ENCODE measurements at regions not wholly inside any gene's neighbourhood (a gene's known extent, or its start where the extent isn't known, plus 50 kb on each side); places are given as distances from the start of the nearest gene placed in this dataset.

DNA sequence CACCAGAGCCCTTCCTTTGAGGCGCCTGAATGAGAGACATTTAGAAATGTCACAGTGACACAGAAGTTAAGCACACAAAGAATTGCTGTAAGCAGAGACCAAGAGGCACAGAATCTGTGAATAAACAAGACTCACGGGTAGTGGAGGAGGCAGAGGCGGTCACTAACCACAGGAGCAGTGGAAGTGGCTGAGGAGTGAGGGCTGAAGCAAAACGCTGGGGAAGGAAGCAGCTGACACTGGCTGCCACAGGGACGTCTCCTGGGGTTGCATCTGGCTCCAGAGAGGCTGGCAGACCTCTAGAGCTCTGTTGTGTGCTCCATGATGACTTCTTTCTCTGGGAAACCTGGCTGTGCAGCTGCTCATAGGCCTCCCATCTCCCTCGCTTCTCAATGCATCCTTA lies 65.0 kb upstream of the SLC2A12 start:
- Histone ChIP-seq H3K4me3 (no peak overlapping the region), H3K4me1 (replicated peaks in 1 of 2) (peaks cover 5% of the 10 kb centered on the region in 2 donors), H3K27ac (peak overlapping the region in 1 of 2 donors; percentile 24)
- peak; percentile 14 to 91 (median 62) for ATAC-seq (replicated peaks in 6 of 8)
- in situ Hi-C loops (cut with MboI; ENCODE audit: low pct_unique_long_range_greater_than_20kb in 2 of 9, low sequenced_read_pairs in 9 of 9, unreplicated experiment in 9 of 9): loop anchor here in 1 of 9 experiments (25.0 kb wide), 1 partner anchor 555 kb away; no protein-coding TSS in a partner anchor
- 19 to 100% (median 55%) methylated on average over 1 to 5 of the region's 6 CpGs; no CpG with 5 or more reads in 2 of the 10 experiments for WGBS, 10 experiments

DNA sequence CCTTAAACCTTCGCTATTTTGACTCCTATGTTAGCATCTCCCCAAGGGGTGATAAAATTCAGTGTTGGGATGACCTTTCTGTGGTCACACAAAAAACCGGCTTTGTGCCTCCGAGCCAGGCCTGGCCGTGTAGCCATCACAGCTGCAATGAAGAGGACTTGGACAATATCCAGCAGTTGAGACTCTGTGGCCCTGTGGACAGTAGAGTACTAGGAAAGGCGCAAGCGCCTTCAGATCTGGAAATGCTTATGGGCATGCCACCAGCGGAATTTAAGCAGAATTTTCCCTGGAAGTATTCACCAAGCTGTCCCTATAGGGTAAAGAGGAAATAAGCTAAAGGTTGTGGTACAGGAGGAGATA lies 63.3 kb upstream of the SLC2A12 start:
- 67 to 100% (median 86%) methylated on average over 1 to 7 of the region's 7 CpGs; no CpG with 5 or more reads in 1 of the 10 experiments for WGBS, 10 experiments
- Histone ChIP-seq H3K4me3 (no peak overlapping the region), H3K27ac (no peak overlapping the region), H3K4me1 (replicated peaks in 1 of 2) (peaks cover 5% of the 10 kb centered on the region in 2 donors)
- in situ Hi-C loops (cut with MboI; ENCODE audit: low pct_unique_long_range_greater_than_20kb in 2 of 9, low sequenced_read_pairs in 9 of 9, unreplicated experiment in 9 of 9): loop anchor here in 1 of 9 experiments (25.0 kb wide), 1 partner anchor 553 kb away; no protein-coding TSS in a partner anchor
- no peak for ATAC-seq (replicated peaks in 6 of 8)

DNA sequence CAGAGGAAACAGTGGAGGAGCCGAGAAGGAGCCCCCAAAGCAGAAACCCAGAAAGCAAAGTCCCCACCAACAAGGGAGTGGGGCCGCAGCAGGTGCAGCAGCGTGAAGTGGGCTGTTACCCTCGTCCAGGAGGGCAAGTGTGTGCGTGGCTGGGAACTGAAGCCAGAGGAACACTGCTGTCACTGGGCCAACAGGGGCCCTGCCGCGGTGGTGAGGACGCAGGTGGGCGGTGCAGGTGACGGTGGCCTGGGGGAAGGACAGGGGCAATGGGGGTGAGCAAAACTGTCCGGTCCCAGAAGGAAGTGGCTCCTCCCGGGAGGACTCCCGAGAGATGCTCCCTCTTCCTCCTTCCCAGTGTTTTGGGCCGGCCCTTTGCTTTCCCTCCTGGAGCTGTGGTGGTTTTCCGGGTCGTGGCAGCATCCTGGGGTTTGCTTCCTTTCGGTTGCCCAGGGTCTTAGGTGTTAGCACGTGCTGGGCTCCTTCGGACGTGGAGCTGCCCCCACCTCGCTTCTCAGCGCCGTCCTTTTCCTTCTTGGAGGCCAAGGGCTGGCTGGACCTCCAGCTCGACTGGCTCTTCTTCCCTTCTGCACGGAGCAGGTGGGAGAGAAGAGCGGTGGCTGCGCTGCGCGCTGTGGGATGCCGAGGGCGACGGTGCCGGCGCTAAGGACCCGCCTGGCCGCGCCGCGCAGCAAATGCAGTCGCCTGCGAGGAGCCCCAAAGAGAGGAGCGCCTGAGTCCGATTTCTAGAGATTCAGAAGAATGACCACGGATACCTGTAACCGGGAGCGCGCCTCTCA lies 62.7 kb upstream of the SLC2A12 start:
- Histone ChIP-seq H3K27ac (no peak overlapping the region), H3K4me1 (replicated peaks in 1 of 2) (peaks cover 5% of the 10 kb centered on the region in 2 donors), H3K4me3 (no peak overlapping the region)
- in situ Hi-C loops (cut with MboI; ENCODE audit: low pct_unique_long_range_greater_than_20kb in 2 of 9, low sequenced_read_pairs in 9 of 9, unreplicated experiment in 9 of 9): loop anchor here in 1 of 9 experiments (25.0 kb wide), 1 partner anchor 553 kb away; no protein-coding TSS in a partner anchor
- WGBS, 10 experiments: 27 to 96% (median 83%) methylated on average over 2 to 29 of the region's 47 CpGs; no CpG with 5 or more reads in 3 of the 10 experiments
- ATAC-seq (replicated peaks in 6 of 8): peak in 1 of 8 experiments; percentile 18

DNA sequence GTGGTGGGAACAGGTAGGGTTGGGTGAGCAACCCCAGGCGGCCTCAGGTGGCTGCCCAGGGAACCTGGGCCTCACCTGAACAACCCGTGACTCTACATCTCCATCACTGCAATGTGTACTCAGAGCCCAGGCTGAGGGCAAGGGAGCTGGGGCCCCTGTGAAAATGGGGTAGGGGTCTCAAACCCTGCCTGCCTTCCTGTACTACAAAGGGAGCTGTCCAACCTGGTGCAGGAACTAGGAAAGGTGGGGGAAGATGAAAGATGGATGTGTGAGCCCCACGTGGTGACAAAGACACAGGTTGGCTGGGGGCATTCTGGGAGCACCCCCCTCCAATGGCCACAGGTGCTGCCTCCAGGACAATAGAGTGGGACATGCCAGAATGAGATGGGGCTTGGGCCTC lies 62.1 kb upstream of the SLC2A12 start:
- in situ Hi-C loops (cut with MboI; ENCODE audit: low pct_unique_long_range_greater_than_20kb in 2 of 9, low sequenced_read_pairs in 9 of 9, unreplicated experiment in 9 of 9): loop anchor here in 1 of 9 experiments (25.0 kb wide), 1 partner anchor 552 kb away; no protein-coding TSS in a partner anchor
- WGBS, 10 experiments: 40 to 60% (median 50%) methylated on average over 1 to 2 of the region's 3 CpGs; no CpG with 5 or more reads in 7 of the 10 experiments
- no peak for ATAC-seq (replicated peaks in 6 of 8)

DNA sequence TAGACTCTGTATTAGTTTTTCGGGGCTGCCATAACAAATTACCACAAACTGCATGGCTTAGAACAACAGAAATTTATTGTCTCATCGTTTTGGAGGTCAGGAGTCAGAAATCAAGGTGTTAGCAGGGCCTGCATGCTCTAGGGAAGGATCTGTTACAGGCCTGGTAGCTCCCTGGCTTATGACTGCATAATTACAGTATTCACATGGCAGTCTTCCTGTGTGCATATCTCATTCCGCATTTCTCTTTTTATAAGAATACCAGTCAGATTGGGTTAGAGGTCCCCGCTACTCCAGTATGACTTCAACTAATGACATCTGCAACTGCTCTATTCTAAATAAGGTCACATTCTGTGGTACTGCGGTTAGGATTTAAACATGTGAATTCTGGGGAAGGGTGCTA lies 59.3 kb upstream of the SLC2A12 start:
- H3K27ac ChIP-seq: no peak overlapping the region
- in situ Hi-C loops (cut with MboI; ENCODE audit: low pct_unique_long_range_greater_than_20kb in 2 of 9, low sequenced_read_pairs in 9 of 9, unreplicated experiment in 9 of 9): loop anchor here in 1 of 9 experiments (25.0 kb wide), 1 partner anchor 549 kb away; no protein-coding TSS in a partner anchor
- peak in 4 of 8 experiments; percentile 23 to 77 (median 56) for ATAC-seq (replicated peaks in 6 of 8)
- no peaks in the 10 kb centered on the region for H3K4me1 ChIP-seq (replicated peaks in 1 of 2)
- 61 to 100% (median 82%) methylated on average over 1 to 5 of the region's 5 CpGs; no CpG with 5 or more reads in 2 of the 10 experiments for WGBS, 10 experiments
- no peak overlapping the region for H3K4me3 ChIP-seq

More for the DNA sequence above, 62.1 kb upstream of the SLC2A12 start:
- Histone ChIP-seq H3K27ac (no peak overlapping the region), H3K4me3 (no peak overlapping the region), H3K4me1 (replicated peaks in 1 of 2) (peaks cover 5% of the 10 kb centered on the region in 2 donors)

DNA sequence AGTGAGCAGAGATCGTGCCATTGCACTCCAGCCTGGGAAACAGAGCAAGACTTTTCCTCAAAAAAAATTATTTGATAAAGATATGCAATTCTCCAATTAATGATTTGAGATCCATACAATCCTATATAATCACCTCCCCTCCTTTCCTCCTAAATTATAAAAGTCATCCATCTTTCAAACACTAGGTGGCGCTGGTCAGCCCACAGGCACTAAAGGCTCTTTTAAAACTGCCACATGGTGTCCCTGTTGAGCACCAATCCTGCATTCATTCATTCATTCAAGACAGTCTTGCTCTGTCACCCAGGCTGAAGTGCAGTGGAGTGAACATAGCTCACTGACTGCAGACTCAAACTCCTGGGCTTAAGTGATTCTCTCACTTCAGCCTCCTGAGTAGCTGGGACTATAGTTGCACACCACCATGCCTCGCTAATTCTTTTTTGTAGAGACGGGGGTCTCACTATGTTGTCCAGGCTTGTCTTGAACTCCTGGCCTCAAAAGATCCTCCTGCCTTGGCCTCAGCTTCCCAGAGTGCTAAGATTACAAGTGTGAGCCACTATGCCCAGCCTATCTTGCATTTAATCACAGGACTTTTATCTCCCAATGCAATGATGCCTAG lies 58.7 kb upstream of the SLC2A12 start:
- no peak overlapping the region for H3K4me3 ChIP-seq
- WGBS, 10 experiments: 0 to 100% (median 68%) methylated on average over 1 to 4 of the region's 4 CpGs; no CpG with 5 or more reads in 3 of the 10 experiments
- ATAC-seq (replicated peaks in 6 of 8): peak in 3 of 8 experiments; percentile 43 to 49 (median 46)
- H3K4me1 ChIP-seq (replicated peaks in 1 of 2): no peaks in the 10 kb centered on the region
- in situ Hi-C loops (cut with MboI; ENCODE audit: low pct_unique_long_range_greater_than_20kb in 2 of 9, low sequenced_read_pairs in 9 of 9, unreplicated experiment in 9 of 9): loop anchor here in 1 of 9 experiments (25.0 kb wide), 1 partner anchor 549 kb away; no protein-coding TSS in a partner anchor
- no peak overlapping the region for H3K27ac ChIP-seq

DNA sequence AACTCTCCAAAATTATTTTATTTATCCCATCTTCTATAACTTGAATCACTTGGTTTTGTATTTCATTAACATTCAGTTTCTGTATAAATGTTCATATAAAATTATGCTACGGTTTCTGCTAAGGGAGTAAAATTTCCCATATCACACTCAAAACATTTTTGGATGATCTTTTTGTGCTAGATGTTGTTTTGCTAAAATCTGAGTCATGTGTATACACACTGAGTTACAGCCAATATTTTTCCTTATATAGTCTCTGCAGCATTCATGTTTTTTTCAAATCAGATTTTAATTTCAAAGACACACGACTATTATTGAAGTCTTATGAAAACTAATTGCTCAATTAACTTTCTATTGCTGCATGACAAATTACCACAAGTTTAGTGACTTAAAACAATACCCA lies 54.3 kb upstream of the SLC2A12 start:
- Histone ChIP-seq H3K4me1 (replicated peaks in 1 of 2) (no peaks in the 10 kb centered on the region), H3K4me3 (no peak overlapping the region), H3K27ac (no peak overlapping the region)
- ATAC-seq (replicated peaks in 6 of 8): no peak
- in situ Hi-C loops (cut with MboI; ENCODE audit: low pct_unique_long_range_greater_than_20kb in 2 of 9, low sequenced_read_pairs in 9 of 9, unreplicated experiment in 9 of 9): loop anchor here in 1 of 9 experiments (25.0 kb wide), 1 partner anchor 544 kb away; no protein-coding TSS in a partner anchor
- 14 to 100% (median 72%) methylated on average over 1 to 2 of the region's 2 CpGs for WGBS, 10 experiments

DNA sequence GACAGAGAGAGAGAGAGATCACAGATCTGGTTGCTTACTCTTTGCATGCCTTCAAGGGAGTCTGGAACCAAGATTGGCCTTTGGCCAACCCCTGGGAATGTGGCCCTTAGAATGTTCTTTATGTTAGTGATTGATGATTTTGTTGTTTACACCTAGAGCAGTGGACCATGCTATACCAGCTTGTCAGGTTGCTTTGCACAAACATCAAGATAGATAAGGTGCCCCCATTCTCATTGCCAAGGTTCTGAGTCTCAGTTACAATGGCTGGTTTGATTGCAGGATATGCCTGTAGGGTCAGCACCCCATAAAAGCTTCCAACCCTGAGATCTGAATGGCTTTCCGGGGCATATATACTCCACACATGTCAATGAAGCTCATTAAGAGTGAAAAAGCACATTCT lies 53.5 kb upstream of the SLC2A12 start:
- in situ Hi-C loops (cut with MboI; ENCODE audit: low pct_unique_long_range_greater_than_20kb in 2 of 9, low sequenced_read_pairs in 9 of 9, unreplicated experiment in 9 of 9): loop anchor here in 1 of 9 experiments (25.0 kb wide), 1 partner anchor 544 kb away; no protein-coding TSS in a partner anchor
- Histone ChIP-seq H3K27ac (no peak overlapping the region), H3K4me3 (no peak overlapping the region), H3K4me1 (replicated peaks in 1 of 2) (no peaks in the 10 kb centered on the region)
- ATAC-seq (replicated peaks in 6 of 8): peak in 1 of 8 experiments; percentile 60
- WGBS, 10 experiments: 44 to 86% methylated on average over 1 of the region's 1 CpG; no CpG with 5 or more reads in 8 of the 10 experiments

DNA sequence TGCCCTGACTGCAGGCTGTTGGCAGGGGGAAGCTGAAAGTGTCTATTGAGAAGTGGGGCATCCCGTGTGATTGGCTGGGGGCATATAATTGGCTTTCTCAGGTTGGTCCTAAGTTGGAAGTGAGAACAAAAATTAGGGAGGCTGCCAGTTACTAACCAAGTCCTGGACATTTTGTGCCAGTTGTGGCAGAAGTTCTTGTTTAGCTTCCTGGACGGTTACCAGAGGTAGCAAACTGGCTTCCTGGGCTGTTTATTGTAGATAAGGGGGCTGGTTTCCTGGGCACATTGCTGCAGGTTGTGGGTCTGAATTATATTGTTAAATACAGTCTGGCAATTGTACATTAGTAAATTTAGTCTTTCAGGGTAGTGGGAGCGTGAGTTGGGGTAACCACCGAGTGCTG lies 50.6 kb upstream of the SLC2A12 start:
- in situ Hi-C loops (cut with MboI; ENCODE audit: low pct_unique_long_range_greater_than_20kb in 2 of 9, low sequenced_read_pairs in 9 of 9, unreplicated experiment in 9 of 9): loop anchor here in 1 of 9 experiments (25.0 kb wide), 1 partner anchor 541 kb away; no protein-coding TSS in a partner anchor
- H3K4me3 ChIP-seq: no peak overlapping the region
- H3K27ac ChIP-seq: no peak overlapping the region
- H3K4me1 ChIP-seq (replicated peaks in 1 of 2): peaks cover 0 to 4% of the 10 kb centered on the region in 2 donors
- ATAC-seq (replicated peaks in 6 of 8): no peak
- 0 to 91% (median 38%) methylated on average over 1 to 4 of the region's 4 CpGs; no CpG with 5 or more reads in 3 of the 10 experiments for WGBS, 10 experiments
